Right ventricle myocardium superior (tissue), 1 donor: ENCODE measurements at regions not wholly inside any gene's neighbourhood (a gene's known extent, or its start where the extent isn't known, plus 50 kb on each side); places are given as distances from the start of the nearest gene placed in this dataset.

Source experiments
- ATAC-seq: fragments of 200-7000 bp; cut with Tn5 transposase; one replicate; pipeline ENCODE4 v1.9.1; 2020; ENCODE audit warnings: mild to moderate bottlenecking; ENCODE audit not compliant: poor library complexity
- DNase-seq: peaks from one replicate; pipeline ENCODE4 v3.0.0-alpha.2; 2020
- intact Hi-C: fragments of 100-400 bp; cut with DNase I; formaldehyde crosslinking; loops from one replicate; pipeline ENCODE4 v1.11.2; 2022
- donor health status: DM: no; HTN: yes; CAD: no; lungs with severe emphysema.

DNA sequence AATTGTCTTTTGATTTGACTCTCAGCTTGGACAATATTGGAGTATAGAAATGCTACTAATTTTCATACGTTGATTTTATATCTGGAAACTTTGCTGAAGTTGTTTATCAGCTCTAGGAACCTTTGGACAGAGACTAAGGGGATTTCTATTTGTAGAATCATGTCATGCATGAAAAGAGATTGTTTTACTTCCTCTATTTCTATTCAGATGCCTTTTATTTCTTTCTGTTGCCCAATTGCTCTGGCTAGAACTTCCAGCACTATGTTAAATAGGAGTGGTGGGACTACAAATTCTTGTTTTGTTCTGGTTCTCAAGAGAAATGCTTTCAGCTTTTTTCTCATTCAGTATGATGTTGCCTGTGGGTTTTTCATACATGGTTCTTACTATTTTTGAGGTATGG, 112.8 kb upstream of the CDH12 start:
- ATAC-seq (no peak), DNase-seq (no peak)
- intact Hi-C loops, result no loop called here

- ATAC-seq (no peak), DNase-seq (no peak)
- intact Hi-C loops, result no loop called here
These were observed 111.5 kb upstream of the CDH12 start for GRCh38 chr5:22964632-22965031.

- DNase-seq (no peak), ATAC-seq (no peak)
- intact Hi-C loops, result no loop called here
These were observed 105.5 kb upstream of the CDH12 start for GRCh38 chr5:22958462-22959262.

DNA sequence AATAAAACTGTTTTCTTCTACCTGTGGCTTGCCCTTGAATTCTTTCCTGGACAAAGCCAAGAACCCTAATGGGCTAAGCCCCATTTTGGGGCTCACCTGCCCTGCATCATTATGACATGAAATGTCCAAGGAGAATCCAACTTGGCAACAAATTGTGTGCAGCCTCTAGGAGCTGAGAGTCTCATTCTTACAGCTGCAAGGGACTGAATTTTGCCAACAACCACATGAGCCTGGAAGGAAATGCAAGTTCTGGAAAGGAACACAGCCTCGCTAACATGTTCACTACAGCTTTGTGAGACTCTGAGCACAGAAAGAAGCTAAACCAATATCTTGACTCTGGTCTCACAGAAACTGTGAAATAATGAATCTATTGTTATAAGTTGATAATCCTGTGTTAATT, 94.8 kb upstream of the CDH12 start:
- ATAC-seq (no peak), DNase-seq (no peak)
- intact Hi-C loops, result no loop called here

- ATAC-seq (no peak), DNase-seq (no peak)
- intact Hi-C loops, result no loop called here
These were observed 85.2 kb upstream of the CDH12 start for GRCh38 chr5:22938362-22938761.

- intact Hi-C loops, result no loop called here
- DNase-seq (no peak), ATAC-seq (no peak)
These were observed 75.8 kb upstream of the CDH12 start for GRCh38 chr5:22928821-22929482.

- ATAC-seq (no peak), DNase-seq (no peak)
- intact Hi-C loops, result no loop called here
These were observed 73.4 kb upstream of the CDH12 start for GRCh38 chr5:22926574-22926973.

DNA sequence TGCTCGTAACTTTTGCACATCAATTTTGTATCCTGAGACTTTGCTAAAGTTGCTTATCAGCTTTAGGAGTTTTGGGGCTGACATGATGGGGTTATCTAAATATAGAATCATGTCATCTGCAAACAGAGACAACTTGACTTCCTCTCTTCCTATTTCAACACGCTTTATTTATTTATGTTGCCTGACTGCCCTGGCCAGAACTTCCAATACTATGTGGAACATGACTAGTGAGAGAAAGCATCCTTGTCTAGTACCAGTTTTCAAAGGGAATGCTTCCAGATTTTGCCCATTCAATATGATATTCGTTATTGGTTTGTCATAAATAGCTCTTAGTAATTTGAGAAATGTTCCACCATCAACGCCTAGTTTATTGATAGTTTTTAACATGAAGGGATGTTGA, 65.4 kb upstream of the CDH12 start:
- ATAC-seq, result no peak

GRCh38 chr5:22916393-22916792, 63.2 kb upstream of the CDH12 start:
- DNase-seq (no peak), ATAC-seq (no peak)
- intact Hi-C loops, result no loop called here

More for the DNA sequence above, 65.4 kb upstream of the CDH12 start:
- intact Hi-C loops, result no loop called here
- DNase-seq, result no peak

DNA sequence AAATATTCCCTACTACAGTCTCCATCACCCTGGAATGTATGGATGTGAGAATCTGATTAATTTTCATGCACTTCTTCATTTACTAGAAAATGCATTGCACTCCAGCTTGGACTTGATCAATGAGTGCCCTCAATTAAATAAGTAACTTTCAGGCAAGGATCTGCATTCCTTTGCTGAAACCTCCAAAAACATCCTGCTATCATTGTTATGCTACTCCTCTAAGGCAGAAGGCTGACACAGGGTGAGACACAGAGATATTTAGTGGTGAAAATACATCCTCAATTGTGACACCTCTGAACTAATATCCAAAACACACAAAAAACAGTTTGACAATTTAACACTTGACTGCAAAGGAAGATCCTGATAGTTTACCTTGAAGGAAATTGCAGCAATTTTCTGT, 57.9 kb upstream of the CDH12 start:
- DNase-seq, result no peak
- no peak for ATAC-seq
- intact Hi-C loops, result no loop called here

DNA sequence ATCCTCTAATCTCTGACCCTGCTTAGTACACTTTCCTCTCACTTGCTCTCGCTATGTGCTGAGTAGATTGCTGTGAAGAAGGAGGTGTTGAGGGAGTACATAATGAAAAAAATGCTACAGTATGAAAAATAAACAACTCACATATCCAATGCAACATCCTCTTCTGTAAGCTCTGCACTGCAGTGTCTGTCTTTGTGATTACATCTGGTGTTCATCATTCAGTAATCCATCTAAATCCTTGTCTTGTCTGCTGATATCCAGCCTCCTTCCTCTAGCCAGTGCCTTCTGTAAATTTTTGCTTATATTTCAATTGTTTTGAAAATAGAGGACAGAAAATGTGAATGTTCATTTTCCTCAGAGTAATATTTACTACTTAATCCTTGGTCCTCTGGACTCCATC, 57.4 kb upstream of the CDH12 start:
- DNase-seq (no peak), ATAC-seq (no peak)
- intact Hi-C loops, result no loop called here

GRCh38 chr5:22908586-22908985, 55.4 kb upstream of the CDH12 start:
- no peak for ATAC-seq
- no peak for DNase-seq
- intact Hi-C loops, result no loop called here

- ATAC-seq, result no peak
- intact Hi-C loops, result no loop called here
- DNase-seq, result no peak
These were observed 55.0 kb upstream of the CDH12 start for GRCh38 chr5:22908129-22908528.
